SK-N-MC (cell line): ENCODE measurements at regions not wholly inside any gene's neighbourhood (a gene's known extent, or its start where the extent isn't known, plus 50 kb on each side); places are given as distances from the start of the nearest gene placed in this dataset.

ENCODE experiments used
- DNase-seq: peaks from one replicate; pipeline ENCODE4 v3.0.0-alpha.2; 2011; ENCODE audit warnings: low read depth, low spot score
- H3K27ac ChIP-seq: fragments of 200-600 bp; sonication (generic); 2 replicates; pipeline ENCODE4 v1.5.1; 2016; ENCODE audit warnings: mixed run types
- H3K36me3 ChIP-seq: fragments of 200-600 bp; sonication (generic); 2 replicates; pipeline ENCODE4 v1.6.1; 2017; ENCODE audit warnings: antibody characterized with exemption, low read length, mixed read lengths; ENCODE audit not compliant: insufficient read depth
- H3K4me3 ChIP-seq: fragments of 200-600 bp; sonication (generic); 2 replicates; pipeline ENCODE4 v1.5.1; 2016
- H3K9ac ChIP-seq: fragments of 200-600 bp; sonication (generic); 2 replicates; pipeline ENCODE4 v1.8.0; 2017; ENCODE audit warnings: mixed run types, mixed read lengths; ENCODE audit not compliant: insufficient read length
- H3K9me3 ChIP-seq: fragments of 200-600 bp; sonication (generic); 2 replicates; pipeline ENCODE4 v1.6.1; 2017; ENCODE audit warnings: low read depth, mild to moderate bottlenecking, antibody characterized with exemption, low read length, moderate library complexity, mixed read lengths
- EZH2 ChIP-seq: fragments of 200-600 bp; sonication (generic); IDR thresholded peaks from one replicate; pipeline ENCODE4 v1.6.1; 2017; ENCODE audit warnings: antibody characterized with exemption
- FOXP2 ChIP-seq: optimal IDR thresholded peaks from 2 replicates; pipeline ENCODE3; 2011; ENCODE audit warnings: mild to moderate bottlenecking, moderate library complexity; ENCODE audit not compliant: insufficient read depth; ENCODE audit errors: extremely low read length, control extremely low read depth
- POLR2AphosphoS5 ChIP-seq: IDR thresholded peaks from 2 replicates; pipeline ENCODE4 v1.6.1; 2012; ENCODE audit warnings: mild to moderate bottlenecking, low read depth, low read length, borderline replicate concordance

- Histone ChIP-seq H3K27ac (no peak overlapping the region), H3K4me3 (no peak overlapping the region)
- no peak for DNase-seq
Measured at GRCh38 chr4:124201636-124202035, 510.9 kb downstream of the ANKRD50 start.

GRCh38 chr4:124202099-124202498 is 510.4 kb downstream of the ANKRD50 start:
- no peak overlapping the region for H3K4me3 ChIP-seq
- no peaks in the 10 kb centered on the region for H3K36me3 ChIP-seq
- no peak overlapping the region for H3K27ac ChIP-seq
- no peak overlapping the region for H3K9ac ChIP-seq
- TF ChIP-seq POLR2AphosphoS5 (no peak), EZH2 (no peak), FOXP2 (no peak)
- no peaks in the 10 kb centered on the region for H3K9me3 ChIP-seq
- DNase-seq, result no peak

More at GRCh38 chr4:124201636-124202035, 510.9 kb downstream of the ANKRD50 start:
- no peaks in the 10 kb centered on the region for H3K36me3 ChIP-seq
- no peak overlapping the region for H3K9ac ChIP-seq
- H3K9me3 ChIP-seq, result no peaks in the 10 kb centered on the region
- TF ChIP-seq POLR2AphosphoS5 (no peak), EZH2 (no peak), FOXP2 (no peak)

GRCh38 chr4:124203613-124204238 is 508.8 kb downstream of the ANKRD50 start:
- no peak overlapping the region; the same call in 1 of the 2 replicates for H3K27ac ChIP-seq
- no peak overlapping the region for H3K4me3 ChIP-seq
- no peak for TF ChIP-seq POLR2AphosphoS5
- TF ChIP-seq FOXP2, result no peak
- TF ChIP-seq EZH2, result no peak
- no peak overlapping the region for H3K9ac ChIP-seq
- no peaks in the 10 kb centered on the region for H3K36me3 ChIP-seq
- no peaks in the 10 kb centered on the region for H3K9me3 ChIP-seq
- DNase-seq, result no peak

- Histone ChIP-seq H3K27ac (no peak overlapping the region), H3K4me3 (no peak overlapping the region), H3K9ac (no peak overlapping the region), H3K9me3 (no peaks in the 10 kb centered on the region), H3K36me3 (no peaks in the 10 kb centered on the region)
- TF ChIP-seq EZH2 (no peak), FOXP2 (no peak), POLR2AphosphoS5 (no peak)
- DNase-seq, result no peak
Measured at GRCh38 chr4:124206779-124207605, 505.5 kb downstream of the ANKRD50 start.

GRCh38 chr4:124209211-124209610 is 503.3 kb downstream of the ANKRD50 start:
- H3K27ac ChIP-seq, result no peak overlapping the region
- DNase-seq, result no peak
- H3K9ac ChIP-seq, result no peak overlapping the region
- no peaks in the 10 kb centered on the region for H3K36me3 ChIP-seq
- no peaks in the 10 kb centered on the region for H3K9me3 ChIP-seq
- H3K4me3 ChIP-seq, result no peak overlapping the region
- TF ChIP-seq FOXP2 (no peak), POLR2AphosphoS5 (no peak), EZH2 (no peak)

- no peak for DNase-seq
- Histone ChIP-seq H3K9ac (no peak overlapping the region), H3K36me3 (no peaks in the 10 kb centered on the region), H3K9me3 (no peaks in the 10 kb centered on the region), H3K27ac (no peak overlapping the region), H3K4me3 (no peak overlapping the region)
- no peak for TF ChIP-seq POLR2AphosphoS5
- no peak for TF ChIP-seq FOXP2
- TF ChIP-seq EZH2, result no peak
Measured at GRCh38 chr4:124209626-124210025, 502.9 kb downstream of the ANKRD50 start.

GRCh38 chr4:124210746-124211145 is 501.8 kb downstream of the ANKRD50 start:
- no peak overlapping the region for H3K4me3 ChIP-seq
- no peak overlapping the region for H3K27ac ChIP-seq
- no peaks in the 10 kb centered on the region for H3K9me3 ChIP-seq
- no peak for DNase-seq
- TF ChIP-seq EZH2, result no peak
- TF ChIP-seq POLR2AphosphoS5, result no peak
- no peak for TF ChIP-seq FOXP2
- H3K36me3 ChIP-seq, result no peaks in the 10 kb centered on the region
- no peak overlapping the region for H3K9ac ChIP-seq

- Histone ChIP-seq H3K36me3 (no peaks in the 10 kb centered on the region), H3K9ac (no peak overlapping the region), H3K4me3 (peak overlapping the region; percentile 28; the same call in 1 of the 2 replicates), H3K27ac (peak overlapping the region; percentile 69; the same call in 1 of the 2 replicates), H3K9me3 (no peaks in the 10 kb centered on the region)
- no peak for TF ChIP-seq FOXP2
- no peak for TF ChIP-seq EZH2
- no peak for TF ChIP-seq POLR2AphosphoS5
- DNase-seq, result no peak
Measured at GRCh38 chr4:124212815-124213630, 499.5 kb downstream of the ANKRD50 start.
